ENCODE measurements at regions not wholly inside any gene's neighbourhood (a gene's known extent, or its start where the extent isn't known, plus 50 kb on each side); places are given as distances from the start of the nearest gene placed in this dataset.
"Not testable (repeated sequence)": the region's sequence is repeated elsewhere in the genome, so short reads cannot be mapped to it uniquely, and the experiment has no call there.

DNA sequence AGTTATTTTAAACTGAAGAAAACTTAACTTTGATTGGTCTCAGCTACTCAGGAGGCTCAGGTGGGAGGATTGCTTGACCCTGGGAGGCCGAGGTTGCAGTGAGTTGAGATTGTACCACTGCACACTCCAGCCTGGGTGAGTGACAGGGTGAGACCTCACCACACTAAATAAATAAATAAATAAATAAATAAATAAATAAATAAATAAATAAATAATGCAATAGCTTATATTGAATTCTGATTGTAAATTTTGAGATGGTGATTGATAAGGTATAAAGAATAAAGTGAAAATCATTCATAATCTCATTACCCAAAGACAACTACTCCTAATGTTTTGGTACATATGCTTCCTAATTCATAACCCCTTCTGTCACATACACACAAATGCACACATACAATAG is 58.1 kb downstream of the TUBA3C start:
- Histone ChIP-seq H3K27ac (ENCODE audit: low read depth, low read length, poor library complexity, severe bottlenecking) (no peak overlapping the region), H3K9me3 (ENCODE audit: low read length) (no peaks in the 10 kb centered on the region), H3K4me2 (ENCODE audit: low read length) (no peak overlapping the region), H4K20me1 (ENCODE audit: insufficient read depth, low read length) (no peaks in the 10 kb centered on the region), H3K79me2 (ENCODE audit: insufficient read depth, low read depth, low read length) (no peaks in the 10 kb centered on the region), H3K4me3 (ENCODE audit: low read depth, low read length, poor library complexity, severe bottlenecking) (no peak overlapping the region), H3K9me2 (ENCODE audit: insufficient read depth, low read length) (no peaks in the 10 kb centered on the region), H3K4me1 (ENCODE audit: insufficient read depth, low read length, poor library complexity, severe bottlenecking) (no peaks in the 10 kb centered on the region), H2AFZ (ENCODE audit: low read length) (no peak overlapping the region), H3K36me3 (ENCODE audit: insufficient read depth, low read length) (no peaks in the 10 kb centered on the region)
- intact Hi-C loops (cut with micrococcal nuclease; ENCODE audit: unreplicated experiment), result no loop called here
- BruUV-seq (replicated peaks), result no TSS peak
- CTCF ChIA-PET (ENCODE audit: unreplicated experiment), result no interaction called here
- TF ChIP-seq EZH2phosphoT487 (IDR thresholded peaks at IDR 0.05; ENCODE audit: borderline replicate concordance, low read depth, low read length) (no peak), CTCF (conservative IDR thresholded peaks at IDR 0.05; ENCODE audit: low read length) (no peak)
- POLR2A ChIA-PET, result no interaction called here
- no peak for DNase-seq (ENCODE audit: low spot score)

DNA sequence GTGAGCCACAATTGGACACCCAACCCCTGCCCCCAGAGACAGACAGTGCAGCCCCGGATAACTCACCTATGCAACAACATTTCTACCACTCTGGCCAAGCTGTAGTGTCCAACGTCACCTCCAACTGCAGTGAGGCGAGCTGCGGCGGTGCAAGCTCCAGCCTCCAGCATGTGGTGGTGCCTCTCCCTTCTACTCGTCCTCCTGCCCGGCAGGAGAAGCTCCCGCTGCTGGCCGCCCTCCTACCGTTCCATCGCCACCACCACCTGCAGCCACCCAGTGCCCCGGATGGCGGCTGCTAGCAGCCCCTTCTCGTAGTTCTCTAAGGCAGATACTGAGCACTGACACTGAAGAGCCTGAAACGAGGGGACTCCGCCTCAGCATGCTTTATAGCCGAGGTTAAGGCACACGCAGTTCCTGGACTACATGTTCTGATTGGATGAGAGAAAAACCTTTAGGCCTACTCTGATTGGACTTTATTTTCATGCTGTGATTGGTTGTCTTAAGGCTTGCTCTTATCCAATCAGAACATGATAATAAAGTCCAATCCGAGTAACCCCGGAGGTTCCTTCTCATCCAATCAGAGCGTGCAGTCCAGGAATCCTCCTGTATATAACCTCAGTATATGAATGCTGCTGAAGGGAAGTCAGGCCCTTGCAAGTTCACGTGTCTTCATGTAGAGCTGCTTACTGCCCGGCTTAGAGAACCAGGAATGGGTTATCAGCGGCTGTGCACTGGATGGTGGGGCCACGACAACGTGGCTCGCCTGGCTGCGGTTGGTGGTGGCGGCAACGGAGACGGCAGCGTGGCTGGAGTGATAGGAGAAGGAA is 63.5 kb downstream of the TUBA3C start:
- H3K4me2 ChIP-seq (ENCODE audit: low read length), result no peak overlapping the region
- CTCF ChIA-PET (ENCODE audit: unreplicated experiment), result no interaction called here
- intact Hi-C loops (cut with micrococcal nuclease; ENCODE audit: unreplicated experiment), result no loop called here
- no peaks in the 10 kb centered on the region for H3K9me2 ChIP-seq (ENCODE audit: insufficient read depth, low read length)
- no peaks in the 10 kb centered on the region for H3K9me3 ChIP-seq (ENCODE audit: low read length)
- POLR2A ChIA-PET, result interaction anchor here (0.8 kb wide), 1 partner anchor 57 kb away, joined by 9 read pairs; no protein-coding TSS in a partner anchor
- H3K4me3 ChIP-seq (ENCODE audit: low read depth, low read length, poor library complexity, severe bottlenecking), result no peak overlapping the region
- BruUV-seq (replicated peaks), result no TSS peak
- no peaks in the 10 kb centered on the region for H3K79me2 ChIP-seq (ENCODE audit: insufficient read depth, low read depth, low read length)
- no peak for DNase-seq (ENCODE audit: low spot score)
- H3K4me1 ChIP-seq (ENCODE audit: insufficient read depth, low read length, poor library complexity, severe bottlenecking), result no peaks in the 10 kb centered on the region
- no peak overlapping the region for H2AFZ ChIP-seq (ENCODE audit: low read length)
- H3K27ac ChIP-seq (ENCODE audit: low read depth, low read length, poor library complexity, severe bottlenecking), result no peak overlapping the region
- H3K36me3 ChIP-seq (ENCODE audit: insufficient read depth, low read length), result no peaks in the 10 kb centered on the region
- H4K20me1 ChIP-seq (ENCODE audit: insufficient read depth, low read length), result no peaks in the 10 kb centered on the region
- TF ChIP-seq CTCF (conservative IDR thresholded peaks at IDR 0.05; ENCODE audit: low read length), result no peak
- TF ChIP-seq EZH2phosphoT487 (IDR thresholded peaks at IDR 0.05; ENCODE audit: borderline replicate concordance, low read depth, low read length), result no peak

- BruUV-seq (replicated peaks); H4K20me1 ChIP-seq (ENCODE audit: insufficient read depth, low read length); H3K4me1 ChIP-seq (ENCODE audit: insufficient read depth, low read length, poor library complexity, severe bottlenecking); H3K27ac ChIP-seq (ENCODE audit: low read depth, low read length, poor library complexity, severe bottlenecking); H2AFZ ChIP-seq (ENCODE audit: low read length); CTCF ChIA-PET (ENCODE audit: unreplicated experiment); H3K9me2 ChIP-seq (ENCODE audit: insufficient read depth, low read length); H3K4me3 ChIP-seq (ENCODE audit: low read depth, low read length, poor library complexity, severe bottlenecking); DNase-seq (ENCODE audit: low spot score); H3K36me3 ChIP-seq (ENCODE audit: insufficient read depth, low read length); H3K4me2 ChIP-seq (ENCODE audit: low read length); intact Hi-C loops (cut with micrococcal nuclease; ENCODE audit: unreplicated experiment); H3K9me3 ChIP-seq (ENCODE audit: low read length); H3K79me2 ChIP-seq (ENCODE audit: insufficient read depth, low read depth, low read length): not testable (repeated sequence)
- POLR2A ChIA-PET, result interaction anchor here (0.6 kb wide), 1 partner anchor 22 kb away, joined by 4 read pairs; no protein-coding TSS in a partner anchor
These were observed 72.4 kb downstream of the TUBA3C start for GRCh38 chr13:19109225-19109624.

All from OCI-LY7 (cell line).